BJ (cell line): ENCODE measurements at regions not wholly inside any gene's neighbourhood (a gene's known extent, or its start where the extent isn't known, plus 50 kb on each side); places are given as distances from the start of the nearest gene placed in this dataset.

Experiments used
- CTCF ChIA-PET: fragments of 350-600 bp; formaldehyde crosslinking; extraction: SDS; loops from one replicate; lab custom pipeline; 2021; ENCODE audit warnings: antibody characterized with exemption, inconsistent platforms; lab: Yijun Ruan, JAX
- POLR2A ChIA-PET: fragments of 300-600 bp; sonication (Branson Sonifier 250); formaldehyde crosslinking; extraction: SDS; loops from one replicate; lab custom pipeline; 2021; ENCODE audit warnings: antibody characterized with exemption; lab: Charles Lee
- DNase-seq: peaks from one replicate; pipeline ENCODE4 v3.0.0-alpha.2; 2011; ENCODE audit warnings: low read depth
- H3K27me3 ChIP-seq: 2 replicates; pipeline ENCODE4 v1.6.0; 2011; ENCODE audit warnings: low read length; ENCODE audit not compliant: control insufficient read depth, insufficient read depth
- H3K36me3 ChIP-seq: 2 replicates; pipeline ENCODE4 v1.5.1; 2011; ENCODE audit warnings: low read length; ENCODE audit not compliant: control insufficient read depth, insufficient read depth
- H3K4me3 ChIP-seq: 2 replicates; pipeline ENCODE4 v1.5.1; 2011; ENCODE audit warnings: low read depth, mild to moderate bottlenecking, control low read depth, low read length
- CTCF ChIP-seq: IDR thresholded peaks from 2 replicates; pipeline ENCODE4 v1.5.1; 2011; ENCODE audit warnings: low read depth, mild to moderate bottlenecking, control low read depth, inconsistent platforms, low read length, moderate library complexity; ENCODE audit not compliant: insufficient read depth

- Histone ChIP-seq H3K4me3 (no peak overlapping the region), H3K27me3 (no peaks in the 10 kb centered on the region), H3K36me3 (no peaks in the 10 kb centered on the region)
- no peak for DNase-seq
- TF ChIP-seq CTCF: no peak
- ChIA-PET CTCF (no interaction called here), POLR2A (no interaction called here)
Observed at GRCh38 chr4:166658585-166658984, 575.7 kb downstream of the SPOCK3 start.

GRCh38 chr4:166662266-166662843 lies 571.9 kb downstream of the SPOCK3 start:
- no peak for DNase-seq
- no peak overlapping the region for H3K4me3 ChIP-seq
- H3K27me3 ChIP-seq: no peaks in the 10 kb centered on the region
- ChIA-PET CTCF (no interaction called here), POLR2A (no interaction called here)
- H3K36me3 ChIP-seq: no peaks in the 10 kb centered on the region
- no peak for TF ChIP-seq CTCF

GRCh38 chr4:166670341-166670740 lies 564.0 kb downstream of the SPOCK3 start:
- H3K36me3 ChIP-seq: no peaks in the 10 kb centered on the region
- no peak for DNase-seq
- POLR2A ChIA-PET: no interaction called here
- CTCF ChIA-PET: no interaction called here
- no peak for TF ChIP-seq CTCF
- no peak overlapping the region for H3K4me3 ChIP-seq
- no peaks in the 10 kb centered on the region for H3K27me3 ChIP-seq

GRCh38 chr4:166673911-166674310 lies 560.4 kb downstream of the SPOCK3 start:
- no peaks in the 10 kb centered on the region for H3K36me3 ChIP-seq
- ChIA-PET CTCF (no interaction called here), POLR2A (no interaction called here)
- H3K27me3 ChIP-seq: no peaks in the 10 kb centered on the region
- TF ChIP-seq CTCF: no peak
- no peak overlapping the region for H3K4me3 ChIP-seq
- no peak for DNase-seq

- H3K4me3 ChIP-seq: no peak overlapping the region
- no peak for TF ChIP-seq CTCF
- ChIA-PET POLR2A (no interaction called here), CTCF (no interaction called here)
- H3K27me3 ChIP-seq: no peaks in the 10 kb centered on the region
- no peaks in the 10 kb centered on the region for H3K36me3 ChIP-seq
- DNase-seq: no peak
Observed at GRCh38 chr4:166675411-166675810, 558.9 kb downstream of the SPOCK3 start.
